HG03095 (cell line): ENCODE measurements at regions not wholly inside any gene's neighbourhood (a gene's known extent, or its start where the extent isn't known, plus 50 kb on each side); places are given as distances from the start of the nearest gene placed in this dataset.
"Not testable (repeated sequence)": the region's sequence is repeated elsewhere in the genome, so short reads cannot be mapped to it uniquely, and the experiment has no call there.

Source experiments
- ATAC-seq: cut with Tn5 transposase; IDR thresholded peaks from one replicate; pipeline ENCODE4 v1.9.1; 2021; ENCODE audit warnings: moderate library complexity; ENCODE audit not compliant: unreplicated experiment

- ATAC-seq = no peak
Observed at GRCh38 chr3:182323126-182323700, 470.1 kb upstream of the ATP11B start.

DNA sequence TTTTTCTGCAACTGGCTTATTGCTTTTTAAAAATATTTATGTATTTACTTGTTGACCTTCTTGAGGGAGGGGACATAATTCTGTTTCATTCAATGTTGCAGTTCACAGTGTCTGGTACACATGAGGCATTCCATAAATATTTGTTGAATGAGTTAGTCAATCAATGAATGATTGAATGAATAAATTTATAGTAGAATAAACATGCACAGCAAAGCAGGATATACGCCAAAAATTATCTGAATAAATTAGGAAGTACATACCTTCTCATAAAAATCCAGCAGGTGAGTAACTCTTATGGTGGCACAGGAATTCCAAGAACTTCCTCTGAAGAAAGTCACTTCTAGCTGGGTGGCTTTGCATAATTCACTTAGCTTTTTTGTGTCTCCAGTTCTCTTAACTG, 469.4 kb upstream of the ATP11B start:
- ATAC-seq = no peak

- peak; percentile 55 for ATAC-seq
Observed at GRCh38 chr3:182325213-182325950, 467.9 kb upstream of the ATP11B start.

DNA sequence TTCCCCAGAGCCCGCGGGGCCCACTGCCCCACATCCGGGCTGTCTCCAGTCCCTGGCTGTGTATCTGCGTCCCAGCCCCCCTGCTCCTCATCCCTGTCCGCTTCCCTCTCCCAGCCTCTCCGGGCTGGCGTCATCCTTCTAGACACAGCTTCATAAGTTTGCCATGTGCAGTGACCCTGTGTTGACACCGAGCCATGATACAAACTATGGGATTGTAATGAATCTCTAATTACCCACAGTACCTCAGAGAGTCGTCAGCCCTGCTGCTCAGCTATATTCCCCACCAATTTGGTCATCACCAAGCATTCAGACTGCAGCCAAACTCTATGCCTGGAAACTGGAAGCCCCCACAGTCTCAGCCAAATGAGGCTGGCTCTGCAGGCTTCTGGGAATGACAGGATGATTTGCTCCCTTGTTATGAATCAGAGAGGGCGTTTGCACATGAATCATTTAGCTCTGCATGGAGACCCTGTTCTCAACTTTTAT, 466.1 kb upstream of the ATP11B start:
- ATAC-seq = no peak

DNA sequence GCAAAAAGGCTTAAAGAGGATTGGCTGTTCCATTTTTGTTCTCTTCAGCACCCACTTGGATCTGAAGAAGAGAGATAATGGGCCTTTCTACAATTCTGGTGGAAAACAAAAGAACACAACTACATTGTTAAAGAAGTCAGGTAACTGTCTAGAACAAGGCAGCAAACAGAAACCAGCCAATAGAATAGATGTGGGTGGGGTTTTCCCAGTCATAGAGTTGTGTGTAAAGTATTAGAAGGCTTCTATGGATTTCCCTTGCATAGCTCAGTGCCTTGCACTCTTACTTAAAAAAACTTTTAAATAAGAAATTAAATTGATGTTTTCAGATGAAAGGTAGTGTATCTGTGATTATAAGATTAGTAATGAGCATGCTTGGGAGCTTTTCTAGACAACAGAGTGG, 462.7 kb upstream of the ATP11B start:
- peak; percentile 55 for ATAC-seq

- ATAC-seq = no peak
Observed at GRCh38 chr3:182331341-182331740, 462.0 kb upstream of the ATP11B start.

GRCh38 chr3:182342252-182342651, 451.1 kb upstream of the ATP11B start:
- ATAC-seq = no peak

DNA sequence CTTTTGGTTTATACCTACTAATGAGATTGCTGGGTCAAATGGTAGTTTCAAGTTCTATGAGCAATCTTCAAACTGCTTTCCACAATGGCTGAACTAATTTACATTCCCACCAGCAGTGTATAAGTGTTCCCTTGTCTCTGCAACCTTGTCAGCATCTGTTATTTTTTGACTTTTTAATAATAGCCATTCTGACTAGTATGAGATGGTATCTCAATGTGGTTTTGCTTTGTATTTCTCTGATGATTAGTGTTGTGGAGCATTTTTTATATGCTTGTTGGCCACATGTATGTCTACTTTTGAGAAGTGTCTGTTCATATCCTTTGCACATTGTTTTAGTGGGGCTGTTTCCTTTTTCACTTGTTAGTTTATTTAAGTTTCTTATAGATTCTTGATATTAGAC, 449.3 kb upstream of the ATP11B start:
- ATAC-seq = not testable (repeated sequence)

DNA sequence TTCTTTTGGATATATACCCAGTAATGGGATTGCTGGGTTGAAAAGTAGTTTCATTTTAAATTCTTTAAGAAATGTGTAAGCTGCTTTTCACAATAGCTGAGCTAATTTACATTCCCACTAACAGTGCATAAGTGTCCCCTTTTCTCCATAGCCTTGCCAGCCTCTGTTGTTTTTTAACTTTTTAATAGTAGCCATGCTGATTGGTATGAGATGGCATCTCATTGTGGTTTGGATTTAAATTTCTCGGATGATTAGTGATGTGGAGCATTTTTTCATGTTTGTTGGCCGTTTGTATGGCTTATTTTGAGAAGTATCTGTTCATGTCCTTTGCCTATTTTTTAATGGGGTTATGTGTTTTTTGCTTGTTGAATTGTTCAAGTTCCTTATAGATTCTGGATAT, 444.3 kb upstream of the ATP11B start:
- ATAC-seq = no peak

DNA sequence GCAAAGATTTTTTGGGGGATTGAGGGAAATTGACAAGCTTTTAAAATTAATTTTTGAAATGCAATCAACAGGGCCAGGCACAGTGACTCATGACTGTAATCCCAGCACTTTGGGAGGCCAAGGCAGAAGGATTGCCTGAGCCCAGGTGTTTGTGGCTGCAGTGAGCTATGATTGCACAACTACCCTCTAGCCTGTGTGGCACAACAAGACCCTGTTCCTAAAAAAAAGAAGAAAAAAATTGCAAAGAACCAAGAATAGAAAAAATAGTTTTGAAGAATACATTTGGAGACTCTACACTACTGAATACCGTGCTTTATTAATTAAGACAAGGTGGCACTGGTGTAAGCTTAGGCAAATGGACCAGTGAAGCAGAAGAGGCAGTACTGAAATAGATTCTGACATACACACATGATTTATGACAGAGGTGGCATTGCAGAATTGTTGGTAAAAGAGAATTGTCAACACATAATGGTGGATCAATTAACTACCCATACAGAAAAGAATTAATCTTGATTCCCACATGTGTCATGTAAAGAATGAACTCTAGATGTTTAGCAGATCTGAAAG, 443.3 kb upstream of the ATP11B start:
- no peak for ATAC-seq

GRCh38 chr3:182357928-182358327, 435.4 kb upstream of the ATP11B start:
- ATAC-seq = no peak

GRCh38 chr3:182364323-182364722, 429.0 kb upstream of the ATP11B start:
- ATAC-seq = no peak

DNA sequence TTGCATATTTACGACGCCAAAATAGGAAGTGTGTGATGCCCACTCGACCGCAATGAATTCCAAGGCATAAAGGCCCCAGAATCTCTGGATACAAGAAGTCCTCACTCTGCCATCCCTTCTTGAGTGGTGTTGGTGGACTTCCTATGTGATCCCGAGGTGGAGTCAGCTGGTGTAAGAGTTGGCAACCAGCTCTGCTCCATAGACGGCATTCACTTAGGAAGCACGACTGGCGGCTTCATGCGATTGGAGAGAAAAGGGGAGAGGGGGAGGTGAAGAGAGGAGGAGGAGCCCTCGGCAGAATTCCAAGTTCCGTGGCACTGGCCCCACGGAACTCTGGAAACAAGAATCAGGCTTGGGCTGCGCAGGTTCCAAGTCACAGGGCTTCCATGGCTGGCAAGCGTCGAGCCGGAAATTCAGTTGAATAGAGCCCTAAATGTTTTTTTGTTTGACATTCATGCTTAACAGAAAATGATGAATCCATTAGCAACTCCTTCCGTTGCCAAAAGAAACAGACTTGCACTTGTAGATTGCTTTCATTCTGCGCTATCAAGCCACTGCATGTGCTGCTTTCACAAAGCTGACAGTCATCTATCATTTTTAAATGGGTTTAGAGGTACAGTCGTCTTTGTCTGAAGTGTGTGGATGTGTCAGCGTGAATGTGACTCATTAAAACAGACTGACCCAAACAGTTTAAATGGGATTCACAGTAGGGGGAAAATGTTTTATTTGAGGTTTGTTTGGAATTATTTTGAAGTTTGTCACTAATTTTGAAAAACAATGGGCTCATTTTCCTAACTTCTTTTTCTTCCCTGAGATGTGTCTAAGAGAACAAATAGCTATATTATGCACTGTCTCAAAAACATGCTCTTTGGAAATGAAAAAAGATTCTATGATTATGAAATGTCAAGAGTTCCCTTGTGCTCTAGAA, 428.3 kb upstream of the ATP11B start:
- no peak for ATAC-seq

- ATAC-seq = no peak
Observed at GRCh38 chr3:182366746-182367145, 426.6 kb upstream of the ATP11B start.

DNA sequence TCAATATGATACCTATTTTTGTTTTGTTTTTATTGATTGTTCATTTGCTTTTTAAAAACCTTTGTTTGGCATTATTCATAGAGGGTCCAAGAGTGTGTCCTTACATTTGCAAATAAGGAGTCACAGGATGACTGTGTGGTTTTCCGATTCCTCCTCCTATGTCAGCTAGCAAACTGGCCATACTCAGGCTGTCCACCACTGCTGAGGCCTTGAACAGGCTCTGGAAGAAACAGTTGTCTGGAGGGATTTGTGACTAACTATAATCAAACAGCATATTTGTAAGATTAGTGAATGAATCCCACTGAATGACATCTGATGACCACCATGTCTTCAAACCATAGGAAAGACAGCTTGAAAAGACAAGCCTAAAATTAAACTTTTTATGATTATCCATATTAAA, 423.4 kb upstream of the ATP11B start:
- ATAC-seq = no peak

DNA sequence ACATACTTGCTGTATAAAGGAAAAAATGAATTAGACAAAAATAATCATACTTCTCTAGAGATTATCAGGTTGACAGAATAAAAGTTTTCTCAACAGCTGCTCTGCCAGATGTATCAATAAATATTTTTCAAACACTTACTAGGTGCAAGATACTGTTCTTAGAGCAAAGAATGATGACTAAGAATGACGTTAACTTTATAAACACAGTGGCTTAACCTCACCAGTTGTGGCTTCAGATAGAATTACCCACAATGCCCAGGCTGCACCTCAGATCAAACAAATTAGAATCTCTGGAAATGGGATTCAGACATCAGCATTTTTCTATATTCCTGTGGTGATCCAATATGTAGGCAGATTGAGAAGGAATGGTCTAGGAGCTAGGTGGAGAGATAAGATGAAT, 422.4 kb upstream of the ATP11B start:
- ATAC-seq = no peak

DNA sequence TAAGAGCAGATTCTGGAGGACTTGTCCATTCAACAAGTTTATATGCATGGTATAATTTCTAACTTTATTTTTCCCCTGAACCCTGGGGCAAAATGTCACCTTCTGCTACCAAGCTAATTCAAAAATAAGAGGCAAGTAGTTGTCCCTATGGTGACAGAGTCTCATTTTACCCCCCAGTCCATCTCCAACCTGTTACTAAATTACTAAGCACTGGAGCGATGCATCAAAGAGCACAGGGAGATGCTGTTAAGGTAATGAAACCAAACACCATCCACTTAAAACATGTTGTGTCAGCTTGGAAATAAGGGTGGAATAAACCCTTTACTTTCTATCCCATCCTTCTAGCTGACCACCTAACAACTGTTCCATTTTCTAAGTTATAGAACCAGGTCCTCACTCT, 417.4 kb upstream of the ATP11B start:
- ATAC-seq = no peak

DNA sequence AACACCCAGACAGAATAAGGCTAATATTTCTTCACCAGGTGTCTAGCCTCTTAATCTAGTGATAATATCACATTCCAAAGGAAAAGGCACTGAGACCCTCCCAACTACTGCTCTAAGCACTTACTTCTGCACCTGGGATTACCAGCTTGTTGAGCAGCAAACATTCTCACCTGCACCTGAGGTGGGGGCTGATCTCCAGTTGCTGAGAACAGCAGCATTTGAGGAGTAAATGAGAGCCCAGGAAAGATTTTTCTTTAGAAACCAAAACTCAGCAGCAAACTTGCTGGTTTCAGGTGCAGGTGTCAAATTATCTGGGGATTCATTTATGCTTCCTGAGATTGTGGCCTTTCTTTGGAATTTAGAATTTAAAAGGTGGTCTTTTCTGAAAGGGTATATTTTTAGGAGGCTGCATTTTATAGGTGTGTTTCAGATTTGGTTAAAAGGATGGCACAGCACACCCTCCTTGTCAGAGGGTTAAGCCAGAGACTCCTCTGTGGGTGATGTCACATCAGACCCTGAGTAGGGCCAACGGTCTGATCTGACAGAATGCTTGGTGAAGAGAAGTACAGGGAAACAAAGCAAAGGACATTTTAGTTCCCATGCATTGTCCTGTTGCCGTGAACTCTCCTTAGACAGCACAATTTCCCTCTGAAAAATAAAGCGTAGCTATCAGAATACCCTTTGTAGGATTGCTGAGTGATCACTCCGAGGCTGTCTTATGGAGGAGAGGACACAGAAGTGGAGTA, 411.0 kb upstream of the ATP11B start:
- no peak for ATAC-seq

- ATAC-seq = no peak
Observed at GRCh38 chr3:182384221-182384620, 409.1 kb upstream of the ATP11B start.

GRCh38 chr3:182385356-182385755, 407.9 kb upstream of the ATP11B start:
- no peak for ATAC-seq

- no peak for ATAC-seq
Observed at GRCh38 chr3:182388506-182388905, 404.8 kb upstream of the ATP11B start.
